ENCODE measurements at regions not wholly inside any gene's neighbourhood (a gene's known extent, or its start where the extent isn't known, plus 50 kb on each side); places are given as distances from the start of the nearest gene placed in this dataset.
"Not testable (repeated sequence)": the region's sequence is repeated elsewhere in the genome, so short reads cannot be mapped to it uniquely, and the experiment has no call there.

DNA sequence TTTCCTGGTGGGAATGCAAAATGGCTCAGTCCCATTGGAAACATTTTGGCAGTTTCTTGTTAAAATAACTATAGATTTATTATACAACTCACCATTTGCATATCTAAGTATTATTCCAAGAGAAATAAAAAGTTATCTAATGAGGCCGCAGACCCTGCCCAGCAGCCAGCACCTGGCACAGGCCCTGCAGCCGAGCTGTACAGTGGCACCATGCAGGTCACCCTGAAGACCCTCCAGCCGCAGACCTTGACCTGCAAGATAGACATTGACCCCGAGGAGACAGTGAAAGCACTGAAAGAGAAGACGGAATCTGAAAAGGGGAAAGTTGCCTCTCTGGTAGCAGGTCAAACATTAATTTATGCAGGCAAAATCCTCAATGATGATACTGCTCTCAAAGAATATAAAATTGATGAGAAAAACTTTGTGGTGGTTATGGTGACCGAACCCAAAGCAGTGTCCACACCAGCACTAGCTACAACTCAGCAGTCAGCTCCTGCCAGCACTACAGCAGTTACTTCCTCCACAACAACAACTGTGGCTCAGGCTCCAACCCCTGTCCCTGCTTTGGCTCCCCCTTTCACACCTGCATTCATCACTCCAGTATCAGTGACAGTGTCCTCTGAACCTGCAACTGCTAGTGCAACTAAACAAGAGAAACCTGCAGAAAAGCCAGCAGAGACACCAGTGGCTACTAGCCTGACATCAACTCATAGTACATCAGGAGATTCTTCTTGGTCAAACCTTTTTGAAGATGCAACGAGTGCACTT, 113.5 kb upstream of the SATB1 start:
- DNase-seq, result no peak

DNA sequence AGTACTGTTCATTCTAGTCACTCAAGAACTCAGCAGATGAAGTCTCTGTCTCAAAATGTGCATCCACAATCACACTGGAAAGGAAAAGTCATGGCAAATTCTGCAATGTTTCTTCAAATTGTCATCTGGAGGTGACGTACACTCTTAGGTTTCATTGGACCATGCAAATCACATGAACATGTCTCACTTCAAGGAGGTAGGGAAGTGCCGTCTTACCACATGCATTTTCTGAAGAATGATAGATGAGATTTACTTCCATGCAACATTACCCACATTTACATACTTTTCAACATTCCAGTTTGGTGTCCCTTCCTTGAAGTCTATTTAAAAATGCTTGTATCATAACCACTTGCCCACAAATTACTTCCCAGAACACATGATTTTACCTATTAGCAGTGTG, 107.9 kb upstream of the SATB1 start:
- DNase-seq, result no peak

DNA sequence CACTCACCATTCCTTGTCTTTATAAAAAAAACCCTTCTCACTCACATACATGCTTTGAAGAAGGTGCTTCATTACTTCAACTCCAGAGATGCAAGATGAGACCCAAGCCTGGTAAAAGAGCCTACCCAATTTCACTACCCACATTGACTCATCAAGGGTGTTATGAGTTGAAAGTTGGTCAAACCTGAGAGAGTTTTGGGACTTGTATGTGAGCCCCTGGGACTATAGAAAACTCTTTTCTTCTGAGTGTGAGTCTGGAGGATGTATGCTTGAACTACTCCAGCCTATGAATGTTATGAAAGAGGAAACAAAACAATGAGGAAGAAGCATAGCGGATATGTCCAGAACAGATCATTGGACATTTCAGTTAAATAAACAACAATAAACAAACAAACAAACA, 106.5 kb upstream of the SATB1 start:
- DNase-seq, result no peak

DNA sequence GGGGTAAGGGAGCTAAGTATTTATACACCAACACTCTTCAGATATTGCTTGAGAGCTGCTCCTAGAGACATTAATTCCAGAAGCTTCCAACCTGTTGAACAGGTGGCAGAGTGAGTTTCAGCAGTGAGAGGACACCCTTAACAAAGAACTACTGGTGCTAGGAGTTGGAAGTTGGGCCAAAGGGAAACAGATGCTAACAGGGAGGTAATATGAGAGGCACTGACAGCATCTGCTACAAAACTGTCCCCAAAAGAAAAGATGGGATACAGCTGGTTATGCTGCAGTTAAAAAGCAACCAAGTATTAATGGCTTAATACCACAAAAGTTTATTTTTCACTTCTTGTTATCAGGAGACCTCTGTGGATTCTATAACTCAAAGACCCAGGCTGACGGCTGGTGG, 104.5 kb upstream of the SATB1 start:
- DNase-seq, result peak; percentile 70

DNA sequence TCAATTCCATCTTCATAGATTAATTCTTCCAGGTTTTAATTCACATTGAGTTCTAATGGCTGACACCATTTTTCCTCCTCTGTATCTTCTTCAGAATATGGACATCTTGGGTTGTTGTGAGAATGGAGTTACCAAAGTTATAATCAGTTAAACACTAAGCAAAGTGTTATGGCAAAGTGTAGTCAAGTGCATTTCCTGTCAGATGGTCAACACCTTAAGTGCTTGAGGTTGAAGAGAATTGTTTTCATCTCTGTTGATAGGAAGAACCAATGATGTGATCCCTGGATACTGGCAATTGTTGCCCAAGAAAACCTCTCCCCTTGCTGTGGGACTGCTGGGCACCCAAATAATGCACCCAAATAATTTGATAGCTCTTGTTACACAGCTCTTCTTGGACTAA, 102.6 kb upstream of the SATB1 start:
- DNase-seq, result no peak

DNA sequence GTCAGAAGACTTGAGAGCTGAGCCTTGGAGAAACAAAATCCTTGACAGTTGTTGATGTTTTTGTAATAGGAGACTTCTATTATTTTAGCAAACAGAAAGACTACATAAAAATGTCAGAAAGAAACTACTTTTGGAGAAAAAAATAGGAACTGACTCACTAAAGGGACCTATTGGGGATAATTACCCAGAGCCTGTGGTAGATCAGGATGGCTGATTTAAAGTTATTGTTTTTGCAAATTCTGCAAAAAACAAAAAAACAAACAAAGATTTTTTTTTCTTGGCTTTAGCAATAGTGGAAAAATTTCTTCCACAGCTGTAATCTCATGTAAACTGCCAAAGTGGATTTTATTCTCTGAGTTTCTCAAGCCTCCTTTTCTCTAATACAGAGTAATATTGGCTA, 101.5 kb upstream of the SATB1 start:
- no peak for DNase-seq

DNA sequence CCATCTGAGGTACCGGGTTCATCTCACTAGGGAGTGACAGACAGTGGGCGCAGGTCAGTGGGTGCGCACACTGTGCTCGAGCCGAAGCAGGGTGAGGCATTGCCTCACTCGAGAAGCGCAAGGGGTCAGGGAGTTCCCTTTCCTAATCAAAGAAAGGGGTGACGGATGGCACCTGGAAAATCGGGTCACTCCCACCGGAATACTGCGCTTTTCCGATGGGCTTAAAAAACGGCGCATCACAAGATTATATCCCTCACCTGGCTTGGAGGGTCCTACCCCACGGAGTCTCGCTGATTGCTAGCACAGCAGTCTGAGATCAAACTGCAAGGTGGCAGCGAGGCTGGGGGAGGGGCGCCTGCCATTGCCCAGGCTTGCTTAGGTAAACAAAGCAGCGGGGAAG, 91.0 kb upstream of the SATB1 start:
- not testable (repeated sequence) for DNase-seq

DNA sequence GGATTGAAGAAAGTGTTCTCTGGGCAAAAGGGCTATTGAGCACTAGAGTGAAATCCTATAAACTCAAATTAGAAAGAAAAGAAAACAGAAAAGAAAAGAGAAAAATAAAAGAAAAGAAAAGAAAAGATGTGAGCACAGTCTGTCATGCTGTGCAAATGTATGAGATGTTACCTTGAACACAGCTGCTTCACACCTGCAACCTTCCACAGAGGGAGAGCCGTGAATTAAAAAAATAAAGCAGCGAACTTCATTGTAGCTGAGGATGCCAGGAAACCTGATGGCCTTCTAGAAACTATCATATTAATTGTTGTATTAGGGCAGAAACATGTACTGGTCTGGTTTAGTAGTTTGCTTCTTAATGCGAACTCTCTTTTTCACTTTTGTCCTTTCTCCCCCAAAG, 88.0 kb upstream of the SATB1 start:
- no peak for DNase-seq

DNA sequence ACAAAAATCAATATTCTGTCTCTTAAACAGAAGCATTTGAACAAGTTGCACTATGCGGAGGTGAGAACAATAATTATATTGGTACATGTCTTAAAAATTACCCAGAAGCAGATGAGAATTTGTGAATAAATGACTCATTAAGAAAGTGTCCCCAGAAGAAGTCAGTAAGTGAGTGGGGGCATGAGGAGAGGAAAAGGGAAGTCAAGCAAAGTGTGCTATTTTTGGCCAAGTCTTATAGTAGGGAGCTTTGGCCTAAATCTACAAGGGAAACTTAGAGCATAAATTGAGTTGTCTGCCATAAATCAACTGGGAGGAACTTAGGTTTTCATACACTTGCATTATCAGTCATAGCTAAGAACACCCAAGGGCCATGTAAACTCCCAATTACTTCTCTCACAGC, 86.9 kb upstream of the SATB1 start:
- no peak for DNase-seq

DNA sequence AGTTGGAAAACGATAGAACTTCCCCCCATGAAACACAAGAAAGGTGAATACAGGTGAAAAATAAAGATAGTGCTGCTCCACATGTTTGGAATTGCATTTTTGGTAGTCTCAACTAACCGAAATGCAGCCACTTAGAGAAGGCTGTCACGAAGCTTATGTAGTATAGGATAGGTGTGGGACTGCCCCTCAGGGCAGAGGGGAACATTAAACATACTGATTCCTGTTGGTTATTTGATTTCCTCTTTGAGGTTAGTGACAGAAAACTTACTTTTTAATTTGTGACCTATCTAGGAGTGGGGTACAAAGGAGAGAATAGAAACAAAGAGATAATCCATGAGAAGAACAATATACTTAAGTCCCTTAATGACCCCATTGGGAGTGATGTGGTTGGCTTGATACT, 85.8 kb upstream of the SATB1 start:
- DNase-seq, result no peak

DNA sequence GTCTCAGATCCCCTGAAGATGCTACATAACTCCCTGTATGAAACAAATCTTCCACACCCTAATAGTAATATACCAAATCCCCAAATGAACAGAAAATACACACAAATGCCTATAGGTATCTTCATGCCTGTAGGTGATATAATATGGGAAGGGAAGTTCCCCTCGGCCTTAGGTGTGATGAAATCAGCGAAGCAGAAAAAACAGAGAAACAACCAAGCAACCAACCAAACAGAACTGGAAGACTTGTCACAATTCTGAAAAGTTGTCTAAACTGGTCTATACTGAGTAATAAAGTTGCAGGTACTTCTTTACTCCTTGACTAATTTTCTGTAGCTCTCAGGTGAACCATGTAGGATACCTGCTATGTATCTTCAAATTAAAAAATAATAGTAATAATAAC, 82.2 kb upstream of the SATB1 start:
- DNase-seq, result no peak

DNA sequence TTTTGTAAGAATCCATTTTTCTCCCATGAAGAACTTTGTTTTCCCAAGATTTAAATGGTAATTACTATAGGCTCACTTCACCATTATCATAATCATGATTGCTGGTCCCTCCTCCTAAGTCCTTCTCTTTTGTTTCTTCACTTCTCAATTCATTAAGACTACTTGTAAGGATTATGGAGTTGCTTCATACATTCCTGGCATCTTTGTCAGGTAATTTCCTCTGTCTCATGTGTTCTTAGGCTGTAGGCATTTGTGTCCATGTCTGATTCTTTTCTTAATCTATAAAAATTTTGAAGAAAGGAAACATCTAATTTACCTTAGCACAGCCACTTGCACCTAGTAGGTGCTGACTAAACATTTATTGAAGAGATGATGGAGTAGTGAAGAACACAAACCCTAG, 79.9 kb upstream of the SATB1 start:
- DNase-seq, result no peak

DNA sequence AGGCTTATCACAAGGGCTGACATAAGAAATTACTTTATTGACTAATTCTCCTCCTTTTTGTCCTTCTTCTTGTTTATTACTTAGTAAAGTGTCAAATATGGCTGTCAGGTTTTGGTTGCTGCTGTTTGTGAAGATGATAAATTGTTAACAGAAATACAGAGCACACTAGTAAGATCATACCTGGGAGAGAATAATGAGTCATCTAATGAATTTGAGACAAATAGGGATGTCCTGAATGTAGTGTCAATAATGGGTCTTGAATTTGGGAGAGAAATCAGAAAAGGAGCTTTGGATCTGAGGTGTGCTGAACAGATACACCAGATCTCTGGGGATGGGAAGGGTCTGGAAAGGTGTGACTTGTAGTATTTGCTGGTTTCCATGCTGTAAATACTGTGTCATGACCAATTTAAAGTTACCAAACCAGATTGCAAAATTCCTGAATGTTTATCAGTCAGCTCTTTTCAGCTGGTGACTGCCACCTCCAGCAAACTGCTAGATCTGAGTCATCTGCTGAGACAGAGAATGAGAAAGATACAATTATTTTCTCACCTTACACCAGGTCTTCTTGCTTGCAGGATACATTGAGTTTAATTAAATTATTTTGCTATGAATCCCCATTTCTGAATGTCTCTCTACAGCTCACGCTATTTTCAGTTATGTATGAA, 76.7 kb upstream of the SATB1 start:
- no peak for DNase-seq

DNA sequence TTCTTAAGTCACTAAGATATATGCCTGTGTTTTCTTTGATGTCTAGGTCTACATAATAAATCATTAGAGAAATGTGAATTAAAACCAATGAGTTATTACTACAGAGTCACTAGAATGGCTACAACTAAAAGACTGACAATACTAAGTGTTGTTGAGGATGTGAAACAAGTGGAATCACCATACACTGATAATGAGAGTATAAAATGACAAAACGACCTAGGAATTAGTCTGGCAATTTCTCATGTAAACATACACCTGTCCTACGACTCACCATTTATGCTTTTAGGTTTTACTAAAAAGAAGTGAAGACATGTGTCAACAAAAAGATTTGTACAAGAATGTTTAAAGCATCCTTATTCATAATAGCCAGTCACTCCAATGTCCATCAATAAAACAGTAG, 75.2 kb upstream of the SATB1 start:
- no peak for DNase-seq

DNA sequence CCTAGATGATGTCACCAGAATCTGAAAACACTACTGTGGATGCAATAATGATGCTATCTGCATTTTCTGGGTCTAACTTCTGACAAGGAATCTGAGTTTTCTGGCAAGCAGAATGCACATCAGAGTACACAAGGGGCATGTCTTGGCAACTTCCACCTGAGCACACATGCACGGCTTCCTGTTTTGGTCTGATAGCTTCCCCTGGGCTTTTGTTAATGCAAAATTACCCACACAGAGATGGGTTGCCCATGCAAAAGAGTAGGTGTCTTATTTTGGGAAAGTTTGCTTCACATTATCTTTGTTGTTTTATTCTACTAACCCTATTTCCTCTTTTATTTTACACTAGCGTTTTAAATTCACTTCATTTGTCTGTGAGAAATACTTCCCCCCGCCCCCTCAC, 74.2 kb upstream of the SATB1 start:
- no peak for DNase-seq

DNA sequence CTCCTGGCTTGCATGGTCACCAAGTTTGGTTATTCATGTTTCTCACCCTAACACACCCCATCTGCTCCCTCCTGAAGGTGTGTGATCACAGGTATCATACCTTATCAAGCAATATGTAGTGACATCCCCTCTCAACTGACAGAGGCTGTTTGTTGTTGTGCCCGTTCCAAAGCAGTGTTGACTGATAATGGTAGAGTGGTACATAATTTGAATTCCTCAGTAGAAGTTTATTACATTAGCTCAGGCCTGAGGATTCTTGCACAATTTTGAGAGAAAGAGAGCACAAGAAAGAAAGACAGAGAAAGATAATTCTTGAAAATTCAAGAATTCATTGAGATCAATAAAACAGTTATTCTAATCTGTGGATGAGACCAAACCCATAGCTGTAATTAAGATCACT, 69.1 kb upstream of the SATB1 start:
- DNase-seq, result no peak

DNA sequence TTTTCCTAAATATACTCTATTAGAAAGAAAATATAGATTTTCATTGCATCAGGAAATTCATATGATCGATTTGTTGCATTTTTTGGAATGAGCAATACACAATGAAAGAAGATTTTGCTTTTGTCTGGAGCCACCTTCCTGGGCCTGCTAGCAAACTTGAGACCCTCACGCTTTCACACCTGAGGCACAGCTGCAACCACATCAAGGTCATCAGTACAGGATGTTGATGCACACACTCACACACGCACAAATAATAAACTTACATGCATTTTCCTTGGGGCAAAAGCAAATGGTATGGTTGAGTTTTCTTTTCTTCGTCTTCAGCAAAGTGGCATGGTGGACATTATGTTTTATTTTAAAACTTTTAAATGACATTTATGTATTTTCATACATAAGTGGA, 64.8 kb upstream of the SATB1 start:
- DNase-seq, result no peak

DNA sequence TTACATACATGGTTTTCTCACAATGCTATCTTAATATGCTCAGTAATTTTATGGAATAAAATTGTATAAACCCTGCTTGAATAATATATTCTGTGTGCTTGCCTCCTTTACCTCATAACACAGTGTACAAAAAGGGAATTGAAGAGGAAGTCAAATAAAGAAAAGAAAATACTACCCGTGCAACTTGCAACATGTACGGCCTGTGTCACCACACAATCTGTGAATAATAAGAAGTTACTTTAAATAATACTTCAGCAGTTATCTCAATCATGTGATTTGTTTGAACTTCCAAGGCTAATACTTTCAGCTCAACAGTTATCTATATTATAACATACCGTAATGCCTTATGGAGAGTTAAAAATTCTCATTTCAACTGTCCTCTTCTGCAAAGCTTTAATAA, 58.1 kb upstream of the SATB1 start:
- DNase-seq, result no peak

DNA sequence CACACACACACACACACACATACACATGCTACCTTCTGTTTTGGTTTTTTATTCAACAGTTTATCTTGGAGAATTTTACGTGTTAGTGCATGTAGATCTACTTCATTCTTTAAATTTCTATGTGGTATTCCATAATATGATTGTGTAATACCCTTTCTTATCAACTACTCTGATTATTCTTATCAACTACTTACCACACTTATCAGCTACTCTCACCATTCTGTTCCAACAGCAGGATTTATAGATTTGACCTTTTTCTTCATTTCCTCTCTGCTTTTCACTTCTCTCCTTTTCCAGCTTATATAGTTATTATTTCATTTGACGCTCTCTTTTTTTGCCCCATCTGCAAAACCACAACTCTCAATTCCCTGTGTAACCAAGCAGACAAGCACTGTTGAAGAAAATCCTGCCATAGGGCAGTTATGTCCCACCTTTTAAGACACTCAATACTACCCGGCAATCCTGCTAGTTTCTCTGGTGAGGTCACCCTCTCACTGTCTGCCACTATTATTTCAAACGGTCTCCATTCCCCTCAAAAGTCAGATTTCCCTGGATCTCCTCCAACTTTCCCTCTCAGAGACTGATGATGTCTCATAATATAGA, 56.9 kb upstream of the SATB1 start:
- DNase-seq, result no peak

DNA sequence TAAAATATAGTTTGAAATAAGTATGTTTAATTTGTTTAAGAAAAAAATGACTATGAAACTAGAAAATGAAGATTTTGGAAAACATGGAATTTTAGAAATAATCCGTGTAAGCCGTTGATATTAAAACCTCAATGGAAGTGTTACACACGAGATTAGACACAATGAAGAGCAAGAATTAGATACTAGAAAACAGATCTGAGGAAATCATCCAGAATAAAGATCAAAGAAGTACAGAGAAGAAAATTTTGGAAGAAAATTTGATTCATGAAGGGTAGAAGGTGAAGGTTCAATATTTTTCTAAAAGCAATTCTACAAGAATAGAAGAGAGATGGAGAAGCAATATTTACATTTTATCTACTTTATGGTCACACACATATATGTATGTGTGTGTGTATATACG, 52.5 kb upstream of the SATB1 start:
- DNase-seq, result no peak

All from tongue (tissue), 1 donor.